Cardiac fibroblast (primary cell): ENCODE measurements at regions not wholly inside any gene's neighbourhood (a gene's known extent, or its start where the extent isn't known, plus 50 kb on each side); places are given as distances from the start of the nearest gene placed in this dataset.
A peak's percentile ranks its signal among the peaks of the same experiment; 100 is the strongest.

Experiments
- DNase-seq, 2 donors: peaks; one replicate each; pipeline versions ENCODE4 v3.0.0 to v3.0.0-alpha.2; 2010; ENCODE audit warnings: low read depth in 2 of 2
- H3K4me3 ChIP-seq, 2 donors: replicated peaks in 1 of 2; 1 replicate in 1 of 2; 2 replicates in 1 of 2; pipeline ENCODE4 v1.5.1; 2011; ENCODE audit warnings: low read depth in 2 of 2, low read length in 2 of 2, mild to moderate bottlenecking in 2 of 2, moderate library complexity in 1 of 2
- CTCF ChIP-seq: IDR thresholded peaks from one replicate; pipeline ENCODE4 v1.5.1; 2011; ENCODE audit warnings: low read depth, mild to moderate bottlenecking, low read length, inconsistent platforms

- no peak for TF ChIP-seq CTCF
- no peak for DNase-seq
- no peak overlapping the region for H3K4me3 ChIP-seq
These were observed 150.6 kb downstream of the TMX3 start for GRCh38 chr18:68564351-68564750.

- no peak overlapping the region for H3K4me3 ChIP-seq
- DNase-seq, result no peak
- no peak for TF ChIP-seq CTCF
These were observed 154.8 kb downstream of the TMX3 start for GRCh38 chr18:68560128-68560527.

GRCh38 chr18:68557183-68557582, 157.7 kb downstream of the TMX3 start:
- no peak overlapping the region for H3K4me3 ChIP-seq
- TF ChIP-seq CTCF, result no peak
- DNase-seq, result no peak

- DNase-seq, result peak in 1 of 2 donors; percentile 42
- no peak for TF ChIP-seq CTCF
- H3K4me3 ChIP-seq, result no peak overlapping the region
These were observed 159.0 kb downstream of the TMX3 start for GRCh38 chr18:68555879-68556301.

GRCh38 chr18:68548904-68549870, 165.7 kb downstream of the TMX3 start:
- no peak overlapping the region for H3K4me3 ChIP-seq
- TF ChIP-seq CTCF, result no peak
- peak; percentile 29 to 64 for DNase-seq

- no peak for TF ChIP-seq CTCF
- H3K4me3 ChIP-seq, result no peak overlapping the region
- no peak for DNase-seq
These were observed 171.6 kb downstream of the TMX3 start for GRCh38 chr18:68543344-68543743.
